GM12892 (cell line): ENCODE measurements at regions not wholly inside any gene's neighbourhood (a gene's known extent, or its start where the extent isn't known, plus 50 kb on each side); places are given as distances from the start of the nearest gene placed in this dataset.

Experiments used
- POLR2A ChIP-seq: IDR thresholded peaks from 2 replicates; pipeline ENCODE4 v1.6.1; 2011; ENCODE audit warnings: low read depth, low read length, control low read depth
- POLR2AphosphoS5 ChIP-seq: IDR thresholded peaks from 2 replicates; pipeline ENCODE4 v1.6.1; 2011; ENCODE audit warnings: low read depth, low read length, control low read depth
- TAF1 ChIP-seq: IDR thresholded peaks from 2 replicates; pipeline ENCODE4 v1.6.1; 2011; ENCODE audit warnings: low read depth, mild to moderate bottlenecking, control low read depth, low read length, borderline replicate concordance

DNA sequence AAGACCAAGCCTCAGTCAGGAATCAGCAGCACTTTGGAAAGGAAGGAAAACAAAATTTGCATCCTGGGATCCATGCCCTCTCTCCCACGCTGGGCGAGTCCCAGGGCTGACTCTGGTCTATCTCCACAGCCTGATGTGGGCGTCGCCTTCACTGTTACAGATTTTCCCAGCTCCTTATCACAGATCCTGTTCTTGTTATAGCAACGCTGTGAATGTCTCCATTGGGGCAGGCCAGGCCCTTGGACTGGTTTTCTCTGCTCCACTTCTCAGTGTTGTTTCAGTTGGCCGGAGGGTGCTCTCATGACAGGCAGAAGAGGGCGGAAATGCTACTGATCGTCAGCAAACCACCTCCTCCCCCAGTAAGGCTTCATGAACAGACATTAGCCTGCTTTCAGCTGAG lies 127.9 kb upstream of the CDH11 start:
- no peak for TF ChIP-seq POLR2AphosphoS5
- no peak for TF ChIP-seq TAF1
- no peak for TF ChIP-seq POLR2A
